RWPE1 (cell line): ENCODE measurements at regions not wholly inside any gene's neighbourhood (a gene's known extent, or its start where the extent isn't known, plus 50 kb on each side); places are given as distances from the start of the nearest gene placed in this dataset.

Experiments used
- CTCF ChIA-PET: fragments of 350-600 bp; sonication (Branson Sonifier 250); formaldehyde crosslinking; extraction: SDS; loops from one replicate; lab custom pipeline; 2021; lab: Yijun Ruan, JAX
- POLR2A ChIA-PET: fragments of 400-600 bp; formaldehyde crosslinking; extraction: SDS; loops from one replicate; lab custom pipeline; 2020; ENCODE audit warnings: antibody characterized with exemption; ENCODE audit not compliant: low non-redundant PET; lab: Yijun Ruan, JAX
- DNase-seq: peaks from one replicate; pipeline ENCODE4 v3.0.0; 2012; ENCODE audit warnings: low spot score
- H3K27ac ChIP-seq: fragments of 450-650 bp; 2 replicates; pipeline ENCODE4 v1.5.1; 2017
- CTCF ChIP-seq: fragments of 450-650 bp; conservative IDR thresholded peaks from 2 replicates; pipeline ENCODE4 v1.5.1; 2017; ENCODE audit warnings: low read depth, mild to moderate bottlenecking

- no peak overlapping the region for H3K27ac ChIP-seq
- ChIA-PET POLR2A (no interaction called here), CTCF (no interaction called here)
- no peak for TF ChIP-seq CTCF
- DNase-seq: no peak
Measured at GRCh38 chr11:109306322-109306721, 115.7 kb upstream of the C11orf87 start.

- no peak overlapping the region for H3K27ac ChIP-seq
- TF ChIP-seq CTCF: no peak
- ChIA-PET CTCF (no interaction called here), POLR2A (no interaction called here)
- no peak for DNase-seq
Measured at GRCh38 chr11:109307366-109307765, 114.6 kb upstream of the C11orf87 start.

GRCh38 chr11:109308551-109308950, 113.4 kb upstream of the C11orf87 start:
- ChIA-PET POLR2A (no interaction called here), CTCF (interaction anchor here (0.5 kb wide), 1 partner anchor 257 kb away, joined by 3 read pairs; no protein-coding TSS in a partner anchor)
- no peak for DNase-seq
- no peak for TF ChIP-seq CTCF
- H3K27ac ChIP-seq: no peak overlapping the region

DNA sequence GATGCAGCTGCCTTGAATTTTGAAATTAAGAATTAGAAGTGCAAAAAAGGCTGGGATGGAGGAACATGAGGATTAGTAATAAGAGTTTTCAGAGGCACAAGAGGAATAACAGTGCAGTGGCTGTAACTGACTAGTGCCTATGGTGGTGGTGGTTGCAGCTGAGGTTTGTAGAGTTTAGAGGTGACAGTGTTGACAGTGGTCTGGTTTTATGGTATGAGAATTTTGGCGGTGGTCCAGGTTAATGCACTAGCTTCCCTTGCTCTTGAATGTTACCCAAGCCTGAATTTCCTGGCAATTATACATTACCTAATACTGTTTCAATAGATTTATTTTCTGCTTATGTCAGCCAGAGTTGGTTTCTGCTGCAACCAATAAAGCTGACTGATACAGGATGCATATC, 112.8 kb upstream of the C11orf87 start:
- ChIA-PET CTCF (interaction anchor here (0.5 kb wide), 1 partner anchor 257 kb away, joined by 3 read pairs; no protein-coding TSS in a partner anchor), POLR2A (no interaction called here)
- no peak overlapping the region for H3K27ac ChIP-seq
- TF ChIP-seq CTCF: no peak
- no peak for DNase-seq

- ChIA-PET POLR2A (no interaction called here), CTCF (no interaction called here)
- no peak for TF ChIP-seq CTCF
- H3K27ac ChIP-seq: no peak overlapping the region
- no peak for DNase-seq
Measured at GRCh38 chr11:109317726-109318125, 104.3 kb upstream of the C11orf87 start.

DNA sequence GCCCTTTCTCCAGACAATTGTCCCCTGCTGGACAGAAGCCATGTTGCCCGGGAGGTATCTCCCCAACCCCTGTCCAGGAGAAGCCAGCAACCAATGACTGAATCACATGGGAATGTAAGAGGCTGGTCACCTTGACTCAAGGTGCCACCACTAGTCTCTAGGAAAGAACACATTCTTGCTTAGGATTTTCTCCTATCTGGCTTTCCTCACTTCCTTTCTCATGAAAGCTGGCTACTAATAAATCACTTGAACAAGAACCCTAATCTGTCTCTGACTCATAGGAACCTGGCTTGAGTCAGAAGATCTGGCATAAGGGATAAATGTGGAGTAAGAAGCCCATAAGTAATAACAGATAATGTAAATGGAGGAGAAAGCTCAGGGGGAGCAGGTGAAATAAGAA, 101.4 kb upstream of the C11orf87 start:
- POLR2A ChIA-PET: no interaction called here
- CTCF ChIA-PET: no interaction called here
- DNase-seq: peak; percentile 57
- no peak for TF ChIP-seq CTCF
- H3K27ac ChIP-seq: no peak overlapping the region

DNA sequence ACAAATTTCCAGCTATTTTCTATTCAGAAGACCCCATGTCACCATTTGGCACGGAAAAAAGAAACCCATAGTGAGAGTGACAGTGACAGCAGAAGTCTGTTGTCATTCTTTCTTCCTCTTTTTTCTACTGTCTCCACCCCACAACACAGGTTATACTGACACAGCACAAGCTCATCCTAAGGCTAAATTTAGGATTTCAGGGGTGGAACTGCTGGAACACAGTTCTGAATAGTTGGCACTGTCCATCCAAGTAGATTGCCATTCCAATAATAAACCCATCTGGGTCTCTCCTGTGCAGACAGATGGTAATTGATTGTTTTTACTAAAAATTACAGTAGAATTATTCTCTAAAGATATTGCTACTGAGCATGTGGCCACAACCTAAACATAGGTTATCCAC, 95.2 kb upstream of the C11orf87 start:
- TF ChIP-seq CTCF: no peak
- H3K27ac ChIP-seq: no peak overlapping the region
- POLR2A ChIA-PET: no interaction called here
- DNase-seq: no peak
- CTCF ChIA-PET: no interaction called here
